Neural cell (in vitro differentiated cells): ENCODE measurements at regions not wholly inside any gene's neighbourhood (a gene's known extent, or its start where the extent isn't known, plus 50 kb on each side); places are given as distances from the start of the nearest gene placed in this dataset.

Source experiments
- H2AFZ ChIP-seq: fragments of 200-600, 300-800 bp; sonication (generic), shearing (Covaris generic); 2 replicates; pipeline ENCODE4 v1.6.0; 2014; ENCODE audit warnings: low read depth, mild to moderate bottlenecking, antibody characterized with exemption, low read length, moderate library complexity
- H3F3A ChIP-seq: fragments of 200-600 bp; shearing (Covaris generic); 2 replicates; pipeline ENCODE4 v1.6.1; 2016; ENCODE audit warnings: mild to moderate bottlenecking, moderate library complexity, mixed read lengths, antibody characterized with exemption, low read length; ENCODE audit not compliant: insufficient read depth, poor library complexity, severe bottlenecking
- H3K27ac ChIP-seq: fragments of 200-600, 300-800 bp; sonication (generic), shearing (Covaris generic); 2 replicates; pipeline ENCODE4 v1.5.1; 2014; ENCODE audit warnings: mild to moderate bottlenecking, low read length, moderate library complexity
- H3K27me3 ChIP-seq: fragments of 300-800, 200-600 bp; sonication (generic), shearing (Covaris generic); 2 replicates; pipeline ENCODE4 v1.6.0; 2014; ENCODE audit warnings: mild to moderate bottlenecking, low read depth, low read length, moderate library complexity; ENCODE audit not compliant: insufficient read depth
- H3K36me3 ChIP-seq: fragments of 300-800, 200-600 bp; sonication (generic), shearing (Covaris generic); 2 replicates; pipeline ENCODE4 v1.5.1; 2014; ENCODE audit warnings: mild to moderate bottlenecking, antibody characterized with exemption, low read length, moderate library complexity; ENCODE audit not compliant: insufficient read depth
- H3K4me2 ChIP-seq: fragments of 300-800, 200-600 bp; sonication (generic), shearing (Covaris generic); 2 replicates; pipeline ENCODE4 v1.6.0; 2014; ENCODE audit warnings: mild to moderate bottlenecking, low read length
- H3K4me3 ChIP-seq: fragments of 300-800, 200-600 bp; sonication (generic), shearing (Covaris generic); 2 replicates; pipeline ENCODE4 v1.5.1; 2014; ENCODE audit warnings: mild to moderate bottlenecking, low read length, moderate library complexity
- H3K79me2 ChIP-seq: fragments of 200-600 bp; shearing (Covaris generic); replicated peaks from 2 replicates; pipeline ENCODE4 v1.6.0; 2014; ENCODE audit warnings: mild to moderate bottlenecking, low read length, moderate library complexity; ENCODE audit not compliant: insufficient read depth
- H3K9ac ChIP-seq: fragments of 300-800, 200-600 bp; sonication (generic), shearing (Covaris generic); 2 replicates; pipeline ENCODE4 v1.6.1; 2016; ENCODE audit warnings: mild to moderate bottlenecking, low read length, mixed read lengths
- H3K9me2 ChIP-seq: fragments of 200-600 bp; shearing (Covaris generic); 2 replicates; pipeline ENCODE4 v1.6.1; 2016; ENCODE audit warnings: mild to moderate bottlenecking, low read length, mixed read lengths; ENCODE audit not compliant: insufficient read depth
- H3K9me3 ChIP-seq: fragments of 200-600, 300-800 bp; sonication (generic), shearing (Covaris generic); 2 replicates; pipeline ENCODE4 v1.6.1; 2016; ENCODE audit warnings: mild to moderate bottlenecking, mixed run types, low read length, moderate library complexity, mixed read lengths
- H4K20me1 ChIP-seq: fragments of 200-600 bp; shearing (Covaris generic); 2 replicates; pipeline ENCODE4 v1.6.1; 2016; ENCODE audit warnings: mild to moderate bottlenecking, mixed run types; ENCODE audit not compliant: insufficient read depth
- EP300 ChIP-seq: fragments of 450-650 bp; conservative IDR thresholded peaks from 2 replicates; pipeline ENCODE4 v1.6.1; 2014; ENCODE audit warnings: antibody characterized with exemption, mild to moderate bottlenecking, moderate library complexity; ENCODE audit not compliant: poor library complexity, severe bottlenecking
- EZH2 ChIP-seq: fragments of 200-600, 300-800 bp; shearing (Covaris generic), sonication (generic); IDR thresholded peaks from 2 replicates; pipeline ENCODE4 v1.6.1; 2014; ENCODE audit warnings: antibody characterized with exemption, low read length, borderline replicate concordance, mild to moderate bottlenecking; ENCODE audit not compliant: insufficient read depth, poor library complexity, severe bottlenecking
- MXI1 ChIP-seq: fragments of 450-650 bp; conservative IDR thresholded peaks from 2 replicates; pipeline ENCODE4 v1.6.1; 2014; ENCODE audit warnings: antibody characterized with exemption, mild to moderate bottlenecking; ENCODE audit not compliant: poor library complexity, severe bottlenecking
- POLR2AphosphoS5 ChIP-seq: IDR thresholded peaks from 2 replicates; pipeline ENCODE4 v1.6.1; 2012
- RAD21 ChIP-seq: fragments of 450-650 bp; conservative IDR thresholded peaks from 2 replicates; pipeline ENCODE4 v1.6.1; 2014; ENCODE audit warnings: antibody characterized with exemption, mild to moderate bottlenecking, moderate library complexity
- SMC3 ChIP-seq: fragments of 450-650 bp; conservative IDR thresholded peaks from 2 replicates; pipeline ENCODE4 v1.6.1; 2014; ENCODE audit warnings: antibody characterized with exemption, mild to moderate bottlenecking, moderate library complexity; ENCODE audit not compliant: poor library complexity
- TAF1 ChIP-seq: IDR thresholded peaks from 2 replicates; pipeline ENCODE4 v1.6.1; 2012; ENCODE audit warnings: low read depth
- TF ChIP-seq, protein P1 (sequence below): fragments of 450-650 bp; IDR thresholded peaks from 2 replicates; pipeline ENCODE4 v1.5.1; 2014; ENCODE audit warnings: antibody characterized with exemption, mild to moderate bottlenecking, moderate library complexity; ENCODE audit not compliant: poor library complexity, severe bottlenecking
- TF ChIP-seq, protein P2 (sequence below): IDR thresholded peaks from 2 replicates; pipeline ENCODE4 v1.6.1; 2012; ENCODE audit warnings: borderline replicate concordance

DNA sequence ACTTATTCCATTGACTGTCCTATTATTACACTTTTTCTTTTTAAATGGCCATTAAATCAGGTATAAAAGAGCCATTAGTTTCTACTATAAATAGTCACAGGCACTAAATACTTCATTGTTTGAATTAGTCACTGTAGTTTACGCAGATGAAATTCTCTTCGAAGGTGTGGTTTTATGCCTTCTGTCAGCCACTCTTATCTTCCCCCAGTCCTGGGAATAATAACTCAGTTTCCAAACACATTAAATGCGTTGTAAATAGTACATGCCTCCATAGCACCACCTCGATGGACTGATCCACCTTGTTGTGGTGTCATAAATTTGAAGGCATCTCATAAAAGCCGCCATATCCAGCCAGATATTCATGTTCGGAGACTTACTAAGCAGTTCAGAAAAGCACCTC is 72.1 kb upstream of the PARD3B start:
- no peak overlapping the region for H3K4me3 ChIP-seq

DNA sequence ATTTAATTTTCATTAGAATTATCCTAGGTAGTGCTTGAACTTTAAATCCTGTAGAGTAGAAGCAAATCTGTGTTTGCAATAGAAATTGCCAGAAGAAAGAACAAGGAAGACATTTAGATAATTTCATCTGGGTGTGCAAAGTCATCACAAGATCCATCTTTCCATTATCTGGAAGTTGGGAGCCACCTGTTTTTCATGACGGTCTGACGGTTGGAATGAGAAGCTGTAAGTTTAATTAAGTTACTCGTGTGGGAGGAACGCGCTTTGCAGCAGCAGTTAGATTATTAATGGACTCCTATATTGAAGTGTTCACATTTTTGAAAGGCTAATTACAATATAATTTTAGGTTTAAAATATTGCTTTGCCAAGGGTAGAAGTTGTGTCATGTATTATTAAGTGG is 69.9 kb upstream of the PARD3B start:
- no peak overlapping the region for H3K9ac ChIP-seq
- H3K79me2 ChIP-seq = no peaks in the 10 kb centered on the region
- no peak overlapping the region for H3K4me2 ChIP-seq
- H3K9me3 ChIP-seq = no peaks in the 10 kb centered on the region
- no peak overlapping the region for H3K4me3 ChIP-seq
- H3K36me3 ChIP-seq = no peaks in the 10 kb centered on the region
- H3K27me3 ChIP-seq = no peaks in the 10 kb centered on the region
- TF ChIP-seq MXI1 = no peak
- TF ChIP-seq RAD21 = no peak
- TF ChIP-seq SMC3 = no peak
- no peak for TF ChIP-seq POLR2AphosphoS5
- TF ChIP-seq, protein P1, sequence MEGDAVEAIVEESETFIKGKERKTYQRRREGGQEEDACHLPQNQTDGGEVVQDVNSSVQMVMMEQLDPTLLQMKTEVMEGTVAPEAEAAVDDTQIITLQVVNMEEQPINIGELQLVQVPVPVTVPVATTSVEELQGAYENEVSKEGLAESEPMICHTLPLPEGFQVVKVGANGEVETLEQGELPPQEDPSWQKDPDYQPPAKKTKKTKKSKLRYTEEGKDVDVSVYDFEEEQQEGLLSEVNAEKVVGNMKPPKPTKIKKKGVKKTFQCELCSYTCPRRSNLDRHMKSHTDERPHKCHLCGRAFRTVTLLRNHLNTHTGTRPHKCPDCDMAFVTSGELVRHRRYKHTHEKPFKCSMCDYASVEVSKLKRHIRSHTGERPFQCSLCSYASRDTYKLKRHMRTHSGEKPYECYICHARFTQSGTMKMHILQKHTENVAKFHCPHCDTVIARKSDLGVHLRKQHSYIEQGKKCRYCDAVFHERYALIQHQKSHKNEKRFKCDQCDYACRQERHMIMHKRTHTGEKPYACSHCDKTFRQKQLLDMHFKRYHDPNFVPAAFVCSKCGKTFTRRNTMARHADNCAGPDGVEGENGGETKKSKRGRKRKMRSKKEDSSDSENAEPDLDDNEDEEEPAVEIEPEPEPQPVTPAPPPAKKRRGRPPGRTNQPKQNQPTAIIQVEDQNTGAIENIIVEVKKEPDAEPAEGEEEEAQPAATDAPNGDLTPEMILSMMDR = no peak
- no peak for TF ChIP-seq EP300
- TF ChIP-seq TAF1 = no peak
- no peak for TF ChIP-seq EZH2
- TF ChIP-seq, protein P2, sequence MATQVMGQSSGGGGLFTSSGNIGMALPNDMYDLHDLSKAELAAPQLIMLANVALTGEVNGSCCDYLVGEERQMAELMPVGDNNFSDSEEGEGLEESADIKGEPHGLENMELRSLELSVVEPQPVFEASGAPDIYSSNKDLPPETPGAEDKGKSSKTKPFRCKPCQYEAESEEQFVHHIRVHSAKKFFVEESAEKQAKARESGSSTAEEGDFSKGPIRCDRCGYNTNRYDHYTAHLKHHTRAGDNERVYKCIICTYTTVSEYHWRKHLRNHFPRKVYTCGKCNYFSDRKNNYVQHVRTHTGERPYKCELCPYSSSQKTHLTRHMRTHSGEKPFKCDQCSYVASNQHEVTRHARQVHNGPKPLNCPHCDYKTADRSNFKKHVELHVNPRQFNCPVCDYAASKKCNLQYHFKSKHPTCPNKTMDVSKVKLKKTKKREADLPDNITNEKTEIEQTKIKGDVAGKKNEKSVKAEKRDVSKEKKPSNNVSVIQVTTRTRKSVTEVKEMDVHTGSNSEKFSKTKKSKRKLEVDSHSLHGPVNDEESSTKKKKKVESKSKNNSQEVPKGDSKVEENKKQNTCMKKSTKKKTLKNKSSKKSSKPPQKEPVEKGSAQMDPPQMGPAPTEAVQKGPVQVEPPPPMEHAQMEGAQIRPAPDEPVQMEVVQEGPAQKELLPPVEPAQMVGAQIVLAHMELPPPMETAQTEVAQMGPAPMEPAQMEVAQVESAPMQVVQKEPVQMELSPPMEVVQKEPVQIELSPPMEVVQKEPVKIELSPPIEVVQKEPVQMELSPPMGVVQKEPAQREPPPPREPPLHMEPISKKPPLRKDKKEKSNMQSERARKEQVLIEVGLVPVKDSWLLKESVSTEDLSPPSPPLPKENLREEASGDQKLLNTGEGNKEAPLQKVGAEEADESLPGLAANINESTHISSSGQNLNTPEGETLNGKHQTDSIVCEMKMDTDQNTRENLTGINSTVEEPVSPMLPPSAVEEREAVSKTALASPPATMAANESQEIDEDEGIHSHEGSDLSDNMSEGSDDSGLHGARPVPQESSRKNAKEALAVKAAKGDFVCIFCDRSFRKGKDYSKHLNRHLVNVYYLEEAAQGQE = no peak
- H2AFZ ChIP-seq = no peak overlapping the region
- no peaks in the 10 kb centered on the region for H3K9me2 ChIP-seq
- H3K27ac ChIP-seq = no peak overlapping the region
- no peaks in the 10 kb centered on the region for H4K20me1 ChIP-seq
- no peaks in the 10 kb centered on the region for H3F3A ChIP-seq

More for the DNA sequence above, 72.1 kb upstream of the PARD3B start:
- no peaks in the 10 kb centered on the region for H3K27me3 ChIP-seq
- no peaks in the 10 kb centered on the region for H3K9me3 ChIP-seq
- H2AFZ ChIP-seq = no peak overlapping the region
- H3F3A ChIP-seq = no peaks in the 10 kb centered on the region
- H3K9ac ChIP-seq = no peak overlapping the region
- no peak overlapping the region for H3K4me2 ChIP-seq
- H4K20me1 ChIP-seq = no peaks in the 10 kb centered on the region
- no peaks in the 10 kb centered on the region for H3K9me2 ChIP-seq
- H3K36me3 ChIP-seq = no peaks in the 10 kb centered on the region
- no peak overlapping the region for H3K27ac ChIP-seq
- TF ChIP-seq MXI1 = no peak
- no peak for TF ChIP-seq POLR2AphosphoS5
- no peak for TF ChIP-seq SMC3
- no peak for TF ChIP-seq EP300
- TF ChIP-seq, protein P2 = no peak
- TF ChIP-seq, protein P1 = no peak
- TF ChIP-seq RAD21 = no peak
- TF ChIP-seq EZH2 = no peak
- no peak for TF ChIP-seq TAF1
- H3K79me2 ChIP-seq = no peaks in the 10 kb centered on the region
